ENCODE measurements at regions not wholly inside any gene's neighbourhood (a gene's known extent, or its start where the extent isn't known, plus 50 kb on each side); places are given as distances from the start of the nearest gene placed in this dataset.

- TF ChIP-seq KDM4A (IDR thresholded peaks at IDR 0.05; ENCODE audit: low read depth, low read length, severe bottlenecking) = no peak
These were observed 1226.0 kb downstream of the ZPLD1 start (continued) for GRCh38 chr3:103660810-103661209.
